ENCODE measurements at regions not wholly inside any gene's neighbourhood (a gene's known extent, or its start where the extent isn't known, plus 50 kb on each side); places are given as distances from the start of the nearest gene placed in this dataset.

DNA sequence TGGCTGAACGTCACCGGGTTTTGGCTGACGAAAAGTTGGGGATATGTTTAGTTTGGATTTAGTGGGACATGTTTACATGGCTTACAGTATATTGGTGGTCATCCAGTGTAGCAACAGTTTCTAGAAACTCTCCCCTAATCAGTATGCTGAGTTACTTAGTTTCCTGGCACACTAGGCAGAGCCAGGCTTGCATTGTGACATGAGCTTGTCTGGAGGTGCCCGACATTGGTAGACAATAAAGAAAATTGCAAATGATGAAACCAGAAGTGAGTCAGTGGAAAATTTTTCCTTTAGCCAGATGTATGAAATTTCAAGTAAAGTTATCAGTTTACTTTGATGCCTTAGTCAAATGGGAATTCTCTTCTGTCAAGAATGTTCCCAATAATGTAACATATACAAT lies 276.1 kb downstream of the RDH14 start:
- TF ChIP-seq TOX (CRISPR knock-in tag; IDR thresholded peaks at IDR 0.05; ENCODE audit: borderline replicate concordance): no peak
- no peak for TF ChIP-seq ZC3H10 (CRISPR knock-in tag; IDR thresholded peaks at IDR 0.05)
- TF ChIP-seq, protein P1, sequence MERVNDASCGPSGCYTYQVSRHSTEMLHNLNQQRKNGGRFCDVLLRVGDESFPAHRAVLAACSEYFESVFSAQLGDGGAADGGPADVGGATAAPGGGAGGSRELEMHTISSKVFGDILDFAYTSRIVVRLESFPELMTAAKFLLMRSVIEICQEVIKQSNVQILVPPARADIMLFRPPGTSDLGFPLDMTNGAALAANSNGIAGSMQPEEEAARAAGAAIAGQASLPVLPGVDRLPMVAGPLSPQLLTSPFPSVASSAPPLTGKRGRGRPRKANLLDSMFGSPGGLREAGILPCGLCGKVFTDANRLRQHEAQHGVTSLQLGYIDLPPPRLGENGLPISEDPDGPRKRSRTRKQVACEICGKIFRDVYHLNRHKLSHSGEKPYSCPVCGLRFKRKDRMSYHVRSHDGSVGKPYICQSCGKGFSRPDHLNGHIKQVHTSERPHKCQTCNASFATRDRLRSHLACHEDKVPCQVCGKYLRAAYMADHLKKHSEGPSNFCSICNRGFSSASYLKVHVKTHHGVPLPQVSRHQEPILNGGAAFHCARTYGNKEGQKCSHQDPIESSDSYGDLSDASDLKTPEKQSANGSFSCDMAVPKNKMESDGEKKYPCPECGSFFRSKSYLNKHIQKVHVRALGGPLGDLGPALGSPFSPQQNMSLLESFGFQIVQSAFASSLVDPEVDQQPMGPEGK (CRISPR knock-in tag; IDR thresholded peaks at IDR 0.05; ENCODE audit: borderline replicate concordance): no peak
- TF ChIP-seq ARNTL (CRISPR knock-in tag; IDR thresholded peaks at IDR 0.05; ENCODE audit: borderline replicate concordance, low read depth): no peak
- TF ChIP-seq SNAI2 (CRISPR knock-in tag; IDR thresholded peaks at IDR 0.05): no peak
- TF ChIP-seq CSDC2 (CRISPR knock-in tag; IDR thresholded peaks at IDR 0.05): no peak
- no peak for TF ChIP-seq ZFP3 (CRISPR knock-in tag; IDR thresholded peaks at IDR 0.05)
- TF ChIP-seq BACH2 (CRISPR knock-in tag; IDR thresholded peaks at IDR 0.05; ENCODE audit: borderline replicate concordance): no peak
- TF ChIP-seq GLIS3 (CRISPR knock-in tag; IDR thresholded peaks at IDR 0.05): no peak
- no peak for TF ChIP-seq RARB (CRISPR knock-in tag; IDR thresholded peaks at IDR 0.05)
- TF ChIP-seq, protein P2, sequence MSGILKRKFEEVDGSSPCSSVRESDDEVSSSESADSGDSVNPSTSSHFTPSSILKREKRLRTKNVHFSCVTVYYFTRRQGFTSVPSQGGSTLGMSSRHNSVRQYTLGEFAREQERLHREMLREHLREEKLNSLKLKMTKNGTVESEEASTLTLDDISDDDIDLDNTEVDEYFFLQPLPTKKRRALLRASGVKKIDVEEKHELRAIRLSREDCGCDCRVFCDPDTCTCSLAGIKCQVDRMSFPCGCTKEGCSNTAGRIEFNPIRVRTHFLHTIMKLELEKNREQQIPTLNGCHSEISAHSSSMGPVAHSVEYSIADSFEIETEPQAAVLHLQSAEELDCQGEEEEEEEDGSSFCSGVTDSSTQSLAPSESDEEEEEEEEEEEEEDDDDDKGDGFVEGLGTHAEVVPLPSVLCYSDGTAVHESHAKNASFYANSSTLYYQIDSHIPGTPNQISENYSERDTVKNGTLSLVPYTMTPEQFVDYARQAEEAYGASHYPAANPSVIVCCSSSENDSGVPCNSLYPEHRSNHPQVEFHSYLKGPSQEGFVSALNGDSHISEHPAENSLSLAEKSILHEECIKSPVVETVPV (CRISPR knock-in tag; IDR thresholded peaks at IDR 0.05): no peak
- no peak for TF ChIP-seq OSR1 (CRISPR knock-in tag; IDR thresholded peaks at IDR 0.05)
- no peak for ATAC-seq

DNA sequence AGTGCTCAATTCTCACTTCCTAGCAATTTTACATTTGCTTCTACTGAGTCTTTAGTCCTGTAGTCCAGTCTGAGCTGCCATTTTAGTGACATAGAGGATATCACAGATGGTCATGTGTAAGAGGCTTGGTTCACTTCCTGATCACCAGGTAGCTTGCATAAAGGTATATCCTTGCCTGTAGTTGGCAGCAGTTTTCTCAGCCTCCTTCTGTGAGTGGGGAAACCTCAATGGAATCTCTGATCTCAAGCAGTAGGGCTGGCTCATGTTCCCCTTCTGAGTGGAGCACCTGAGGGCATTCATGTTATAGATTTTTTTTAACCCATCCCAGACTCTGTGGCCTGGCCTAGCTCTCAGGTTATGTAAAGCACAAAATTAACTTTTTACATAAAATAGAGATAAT lies 278.4 kb downstream of the RDH14 start:
- no peak for ATAC-seq
- TF ChIP-seq, protein P2 (CRISPR knock-in tag; IDR thresholded peaks at IDR 0.05): no peak
- TF ChIP-seq, protein P3, sequence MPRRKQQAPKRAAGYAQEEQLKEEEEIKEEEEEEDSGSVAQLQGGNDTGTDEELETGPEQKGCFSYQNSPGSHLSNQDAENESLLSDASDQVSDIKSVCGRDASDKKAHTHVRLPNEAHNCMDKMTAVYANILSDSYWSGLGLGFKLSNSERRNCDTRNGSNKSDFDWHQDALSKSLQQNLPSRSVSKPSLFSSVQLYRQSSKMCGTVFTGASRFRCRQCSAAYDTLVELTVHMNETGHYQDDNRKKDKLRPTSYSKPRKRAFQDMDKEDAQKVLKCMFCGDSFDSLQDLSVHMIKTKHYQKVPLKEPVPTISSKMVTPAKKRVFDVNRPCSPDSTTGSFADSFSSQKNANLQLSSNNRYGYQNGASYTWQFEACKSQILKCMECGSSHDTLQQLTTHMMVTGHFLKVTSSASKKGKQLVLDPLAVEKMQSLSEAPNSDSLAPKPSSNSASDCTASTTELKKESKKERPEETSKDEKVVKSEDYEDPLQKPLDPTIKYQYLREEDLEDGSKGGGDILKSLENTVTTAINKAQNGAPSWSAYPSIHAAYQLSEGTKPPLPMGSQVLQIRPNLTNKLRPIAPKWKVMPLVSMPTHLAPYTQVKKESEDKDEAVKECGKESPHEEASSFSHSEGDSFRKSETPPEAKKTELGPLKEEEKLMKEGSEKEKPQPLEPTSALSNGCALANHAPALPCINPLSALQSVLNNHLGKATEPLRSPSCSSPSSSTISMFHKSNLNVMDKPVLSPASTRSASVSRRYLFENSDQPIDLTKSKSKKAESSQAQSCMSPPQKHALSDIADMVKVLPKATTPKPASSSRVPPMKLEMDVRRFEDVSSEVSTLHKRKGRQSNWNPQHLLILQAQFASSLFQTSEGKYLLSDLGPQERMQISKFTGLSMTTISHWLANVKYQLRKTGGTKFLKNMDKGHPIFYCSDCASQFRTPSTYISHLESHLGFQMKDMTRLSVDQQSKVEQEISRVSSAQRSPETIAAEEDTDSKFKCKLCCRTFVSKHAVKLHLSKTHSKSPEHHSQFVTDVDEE (CRISPR knock-in tag; IDR thresholded peaks at IDR 0.05): no peak
- no peak for TF ChIP-seq RARB (CRISPR knock-in tag; IDR thresholded peaks at IDR 0.05)
- no peak for TF ChIP-seq ARNTL (CRISPR knock-in tag; IDR thresholded peaks at IDR 0.05; ENCODE audit: borderline replicate concordance, low read depth)
- TF ChIP-seq, protein P1 (CRISPR knock-in tag; IDR thresholded peaks at IDR 0.05; ENCODE audit: borderline replicate concordance): no peak
- no peak for TF ChIP-seq ZNF70 (CRISPR knock-in tag; IDR thresholded peaks at IDR 0.05)
- TF ChIP-seq ZC3H10 (CRISPR knock-in tag; IDR thresholded peaks at IDR 0.05): no peak
- no peak for TF ChIP-seq SNAI2 (CRISPR knock-in tag; IDR thresholded peaks at IDR 0.05)
- no peak for TF ChIP-seq ZNF565 (CRISPR knock-in tag; conservative IDR thresholded peaks at IDR 0.05; ENCODE audit: low read depth)
- TF ChIP-seq TOX (CRISPR knock-in tag; IDR thresholded peaks at IDR 0.05; ENCODE audit: borderline replicate concordance): no peak
- no peak for TF ChIP-seq ZNF8 (CRISPR knock-in tag; IDR thresholded peaks at IDR 0.05)
- TF ChIP-seq BACH2 (CRISPR knock-in tag; IDR thresholded peaks at IDR 0.05; ENCODE audit: borderline replicate concordance): no peak
- no peak for TF ChIP-seq PPARA (CRISPR knock-in tag; IDR thresholded peaks at IDR 0.05; ENCODE audit: borderline replicate concordance)

DNA sequence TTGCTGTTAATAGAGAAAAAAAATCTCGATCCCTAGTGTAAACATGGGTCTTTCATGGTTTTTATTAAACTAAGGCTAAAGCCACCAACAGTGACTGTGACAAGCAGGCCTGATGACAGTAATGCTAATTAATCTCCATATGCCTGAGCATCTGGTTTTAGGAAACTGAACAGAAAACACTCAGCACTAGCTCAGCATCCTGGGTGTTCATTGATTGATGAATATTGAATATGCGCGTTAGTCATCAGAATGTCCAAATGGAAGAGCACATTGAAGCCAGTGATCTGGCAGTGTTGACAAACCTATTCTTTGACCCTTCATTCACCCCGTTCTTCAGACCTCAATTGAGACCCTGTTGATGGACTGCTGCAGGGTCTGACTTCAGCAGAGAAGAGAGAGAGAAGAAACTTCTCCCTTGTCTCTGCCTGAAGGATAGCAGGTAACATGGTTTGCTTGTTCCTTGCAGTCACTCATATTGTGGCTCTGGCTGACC lies 283.8 kb downstream of the RDH14 start:
- no peak for ATAC-seq
- TF ChIP-seq BACH2 (CRISPR knock-in tag; IDR thresholded peaks at IDR 0.05; ENCODE audit: borderline replicate concordance) (no peak), TCF4 (CRISPR knock-in tag; IDR thresholded peaks at IDR 0.05; ENCODE audit: borderline replicate concordance) (no peak)
- TF ChIP-seq, protein P4, sequence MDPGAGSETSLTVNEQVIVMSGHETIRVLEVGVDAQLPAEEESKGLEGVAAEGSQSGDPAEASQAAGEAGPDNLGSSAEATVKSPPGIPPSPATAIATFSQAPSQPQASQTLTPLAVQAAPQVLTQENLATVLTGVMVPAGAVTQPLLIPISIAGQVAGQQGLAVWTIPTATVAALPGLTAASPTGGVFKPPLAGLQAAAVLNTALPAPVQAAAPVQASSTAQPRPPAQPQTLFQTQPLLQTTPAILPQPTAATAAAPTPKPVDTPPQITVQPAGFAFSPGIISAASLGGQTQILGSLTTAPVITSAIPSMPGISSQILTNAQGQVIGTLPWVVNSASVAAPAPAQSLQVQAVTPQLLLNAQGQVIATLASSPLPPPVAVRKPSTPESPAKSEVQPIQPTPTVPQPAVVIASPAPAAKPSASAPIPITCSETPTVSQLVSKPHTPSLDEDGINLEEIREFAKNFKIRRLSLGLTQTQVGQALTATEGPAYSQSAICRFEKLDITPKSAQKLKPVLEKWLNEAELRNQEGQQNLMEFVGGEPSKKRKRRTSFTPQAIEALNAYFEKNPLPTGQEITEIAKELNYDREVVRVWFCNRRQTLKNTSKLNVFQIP (CRISPR knock-in tag; IDR thresholded peaks at IDR 0.05; ENCODE audit: borderline replicate concordance, low read depth): no peak
- TF ChIP-seq, protein P1 (CRISPR knock-in tag; IDR thresholded peaks at IDR 0.05; ENCODE audit: borderline replicate concordance): no peak
